GM19023 (cell line): ENCODE measurements at regions not wholly inside any gene's neighbourhood (a gene's known extent, or its start where the extent isn't known, plus 50 kb on each side); places are given as distances from the start of the nearest gene placed in this dataset.

Source experiments
- ATAC-seq: cut with Tn5 transposase; IDR thresholded peaks from one replicate; pipeline ENCODE4 v1.9.1; 2021; ENCODE audit warnings: mild to moderate bottlenecking, moderate library complexity; ENCODE audit not compliant: unreplicated experiment

DNA sequence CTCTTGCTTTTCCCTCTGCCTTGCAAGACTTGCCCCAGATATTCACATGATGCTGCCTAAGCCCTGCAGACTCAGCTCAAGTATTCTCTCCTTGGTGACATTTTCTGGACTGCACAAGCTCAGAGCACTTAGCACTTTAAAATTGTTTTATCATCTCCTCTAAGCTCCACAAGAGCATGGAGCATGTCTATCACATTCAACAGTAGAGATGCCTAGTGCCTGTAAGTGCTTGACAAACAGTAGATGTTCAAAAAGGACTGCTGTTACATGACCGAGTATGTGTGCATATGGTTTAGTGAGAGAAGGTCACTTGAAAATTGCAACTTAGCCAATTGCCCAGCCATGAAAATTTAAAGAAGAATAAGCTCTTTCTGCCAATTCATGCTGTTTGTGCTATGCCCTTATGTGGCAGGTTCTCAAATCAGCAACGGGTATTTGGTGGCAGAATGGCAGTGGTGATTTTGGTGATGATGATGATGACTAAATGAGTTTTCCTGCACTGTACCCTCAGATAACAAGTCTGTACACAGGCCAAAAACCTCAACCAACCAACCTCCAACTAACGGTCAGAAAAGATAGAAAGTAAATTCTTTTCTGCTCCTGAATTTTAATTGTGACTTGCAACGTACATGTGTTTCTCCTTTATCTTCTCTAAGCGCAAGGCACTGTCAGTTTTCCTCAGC is 647.2 kb upstream of the UBE2E2 start:
- no peak for ATAC-seq

DNA sequence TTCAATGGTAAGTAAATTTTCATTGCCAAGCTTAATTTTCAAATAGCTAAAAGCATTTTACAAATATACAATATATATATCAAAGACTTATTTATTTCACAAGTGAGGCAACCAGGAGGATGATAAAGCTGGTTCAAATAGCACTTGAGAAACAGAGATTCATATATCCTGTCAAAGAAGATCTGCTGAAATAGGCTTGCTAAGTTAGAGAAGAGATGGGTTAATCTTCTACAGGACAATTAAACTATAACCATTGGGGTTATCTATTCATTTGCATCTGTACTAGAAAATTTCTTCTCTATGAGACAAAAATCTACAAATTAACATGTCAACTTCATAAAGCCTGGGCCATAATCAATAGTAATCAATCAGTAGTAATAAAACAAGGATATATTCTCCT is 637.7 kb upstream of the UBE2E2 start:
- ATAC-seq, result no peak

DNA sequence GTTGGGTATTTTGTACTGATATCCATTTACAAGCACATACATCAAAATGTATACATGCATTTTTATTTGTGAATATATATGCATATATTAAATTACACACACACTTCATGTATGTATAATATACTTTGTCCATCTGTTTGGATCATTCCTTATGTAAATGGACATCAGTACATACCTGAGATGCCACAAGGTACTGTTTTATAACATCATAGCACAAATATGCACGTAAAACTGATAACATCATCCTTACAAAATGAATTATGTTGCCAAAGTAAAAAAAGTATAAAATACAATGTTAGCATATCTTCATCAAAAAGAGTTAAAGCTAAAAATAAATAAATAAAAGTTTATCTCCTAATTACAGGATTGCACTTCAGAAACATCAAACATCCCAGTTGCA is 634.8 kb upstream of the UBE2E2 start:
- ATAC-seq, result no peak

DNA sequence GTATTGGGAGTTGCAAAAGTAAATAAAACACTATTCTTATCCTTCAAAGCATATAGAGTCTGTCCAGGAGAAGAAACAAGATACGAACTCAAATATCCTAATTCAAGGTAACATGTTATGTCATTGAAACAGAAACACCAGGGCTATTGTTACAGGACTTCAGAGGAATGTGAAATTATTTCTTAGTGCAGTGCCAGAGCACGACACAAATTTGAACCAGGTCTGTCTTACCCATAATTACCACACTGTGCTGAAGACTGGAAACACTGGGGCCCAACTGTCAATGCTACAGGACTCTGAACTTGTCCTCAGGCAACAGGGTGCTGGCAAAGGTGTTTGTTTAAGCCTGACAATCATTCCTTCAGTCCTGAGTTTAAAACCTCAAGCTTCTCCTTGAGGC is 633.6 kb upstream of the UBE2E2 start:
- no peak for ATAC-seq

DNA sequence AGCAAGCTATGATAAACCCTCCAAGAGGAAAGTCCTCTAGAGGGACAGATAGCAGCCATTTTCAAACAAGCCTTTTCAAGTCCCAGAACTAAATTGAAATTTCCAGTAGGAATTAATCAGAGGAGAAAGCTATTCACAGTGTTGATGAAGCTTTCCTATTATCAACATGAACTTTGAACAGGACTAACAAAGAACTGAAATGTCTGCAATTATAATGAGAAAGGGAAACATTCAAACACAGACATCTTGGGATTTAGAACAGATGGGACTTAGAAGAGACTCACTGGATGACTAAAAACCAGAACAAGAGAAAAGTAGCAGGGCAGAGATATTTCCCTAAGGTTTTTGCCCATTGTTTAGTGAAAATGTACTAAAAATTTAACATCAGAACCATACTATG is 622.1 kb upstream of the UBE2E2 start:
- no peak for ATAC-seq

DNA sequence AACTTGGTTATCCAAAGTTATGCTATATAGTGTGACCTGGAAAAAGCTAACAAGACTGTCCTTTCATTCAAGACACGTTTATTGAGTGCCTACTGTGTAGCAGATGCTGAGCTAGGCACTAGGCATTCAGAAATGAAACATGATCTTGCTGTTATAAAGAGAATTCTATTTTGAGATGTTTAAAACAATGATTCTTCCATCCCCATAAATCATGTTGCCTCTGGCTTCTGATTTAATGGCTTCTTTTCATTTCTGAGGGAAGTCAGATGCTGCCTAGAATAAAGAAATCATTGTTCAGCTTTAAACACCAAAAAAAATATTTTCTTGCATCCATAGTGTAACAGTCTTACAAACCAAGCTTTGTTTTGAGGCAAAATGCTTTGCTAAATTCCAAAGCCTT is 620.9 kb upstream of the UBE2E2 start:
- ATAC-seq, result no peak

DNA sequence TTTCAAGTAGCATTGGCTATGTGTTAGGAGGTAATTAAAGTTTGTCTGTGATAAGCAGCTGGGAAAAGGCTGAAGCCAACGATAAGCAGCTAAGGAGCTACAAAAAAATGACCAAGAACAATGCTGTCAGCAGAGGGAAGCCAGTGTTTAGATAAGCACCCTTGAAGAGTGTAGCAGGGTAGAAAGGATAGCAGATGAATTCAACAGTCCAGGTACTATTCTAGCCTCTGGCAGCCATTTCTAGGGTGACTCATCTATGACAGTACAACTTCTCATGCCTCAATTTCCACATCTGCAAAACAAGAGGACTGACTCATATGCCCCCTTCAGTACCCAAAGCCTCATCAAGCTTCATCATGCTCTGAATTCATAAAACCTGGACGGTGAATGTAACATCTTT is 617.6 kb upstream of the UBE2E2 start:
- ATAC-seq, result no peak

DNA sequence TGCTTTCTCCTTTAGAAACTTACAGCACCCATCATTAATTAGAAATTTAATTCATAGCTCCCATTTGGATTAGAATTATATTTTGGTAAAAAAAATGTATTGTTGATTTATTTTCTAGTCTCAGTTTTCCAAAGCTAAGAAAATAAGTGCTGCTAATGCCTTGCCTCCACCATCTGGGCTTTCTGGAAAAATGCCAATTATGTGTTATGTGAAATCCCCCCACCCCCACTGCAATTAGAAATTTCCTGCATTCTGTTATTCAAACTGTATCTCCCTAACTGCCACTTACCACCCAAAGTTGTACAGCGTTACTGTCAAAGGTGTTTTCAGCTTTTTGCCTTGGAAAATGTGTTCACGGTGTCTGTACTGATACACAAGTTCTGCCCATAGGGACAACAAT is 617.2 kb upstream of the UBE2E2 start:
- ATAC-seq, result no peak

DNA sequence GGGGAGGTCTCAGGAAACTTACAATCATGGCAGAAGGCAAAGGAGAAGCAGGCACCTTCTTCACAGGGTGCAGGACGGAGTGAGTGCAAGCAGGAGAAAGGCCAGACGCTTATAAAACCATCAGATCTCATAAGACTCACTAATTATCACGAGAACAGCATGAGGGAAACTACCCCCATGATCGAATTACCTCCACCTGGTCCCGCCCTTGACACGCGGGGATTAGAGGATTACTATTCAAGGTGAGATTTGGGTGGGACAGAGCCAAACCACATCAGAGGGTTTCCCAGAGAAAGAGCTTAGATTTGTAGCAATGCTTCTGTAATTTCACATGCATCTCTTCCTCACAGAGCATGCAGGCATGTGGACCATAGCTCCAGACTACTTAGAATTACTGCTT is 615.7 kb upstream of the UBE2E2 start:
- no peak for ATAC-seq

DNA sequence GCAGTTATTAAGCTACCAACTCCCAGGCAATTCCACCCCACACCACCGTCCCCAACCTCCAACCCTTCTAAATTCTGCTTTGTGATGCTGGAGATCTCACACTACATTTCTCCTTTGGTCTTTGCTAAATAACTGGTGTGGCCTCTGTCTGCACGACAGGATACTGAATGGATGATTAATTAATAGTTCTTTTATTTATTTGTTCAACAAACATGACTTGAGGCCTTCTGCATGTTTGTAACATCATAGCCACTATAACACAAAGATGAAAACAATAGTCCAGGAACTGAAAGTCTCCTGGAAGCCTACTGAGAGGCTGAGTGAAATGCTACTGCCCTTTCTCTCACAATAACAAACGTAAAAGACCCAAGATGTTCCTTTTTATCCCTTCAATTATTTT is 609.5 kb upstream of the UBE2E2 start:
- ATAC-seq, result no peak

DNA sequence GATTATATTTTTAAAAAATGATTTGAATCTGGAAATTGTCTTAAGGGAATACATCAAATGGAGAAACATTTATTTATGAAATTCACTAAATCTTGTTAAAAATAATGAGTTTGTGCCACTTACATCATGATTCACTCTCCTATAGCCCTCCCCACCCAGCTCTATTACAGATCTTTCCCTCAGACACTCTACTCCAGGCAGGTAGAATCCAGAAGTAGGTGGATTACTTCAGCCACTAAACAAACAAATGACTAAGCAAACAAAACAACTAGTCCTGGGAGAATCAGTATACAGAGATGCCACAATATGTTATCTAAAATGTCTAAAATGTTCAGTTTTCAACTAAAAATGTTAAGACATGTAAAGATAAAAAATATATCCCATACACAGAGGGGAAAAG is 608.1 kb upstream of the UBE2E2 start:
- no peak for ATAC-seq

DNA sequence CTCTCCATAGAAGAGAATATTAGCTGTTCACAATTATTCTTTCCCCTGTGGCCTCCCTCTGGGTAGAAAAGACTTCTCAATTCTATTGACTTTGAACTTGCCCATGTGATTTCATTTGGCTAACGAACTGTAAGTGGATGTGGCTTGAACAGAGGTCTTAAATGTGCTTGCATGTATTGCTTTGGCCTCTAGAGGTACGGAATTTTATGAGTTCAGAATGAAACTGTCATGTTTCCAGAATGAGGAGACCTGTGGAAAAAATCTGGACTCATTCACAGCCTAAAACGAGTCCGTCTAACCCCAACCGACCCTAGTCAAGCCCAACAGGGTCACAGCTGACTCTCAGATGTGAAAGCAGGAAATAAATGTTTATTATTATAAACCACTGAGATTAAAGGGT is 596.7 kb upstream of the UBE2E2 start:
- ATAC-seq, result no peak

DNA sequence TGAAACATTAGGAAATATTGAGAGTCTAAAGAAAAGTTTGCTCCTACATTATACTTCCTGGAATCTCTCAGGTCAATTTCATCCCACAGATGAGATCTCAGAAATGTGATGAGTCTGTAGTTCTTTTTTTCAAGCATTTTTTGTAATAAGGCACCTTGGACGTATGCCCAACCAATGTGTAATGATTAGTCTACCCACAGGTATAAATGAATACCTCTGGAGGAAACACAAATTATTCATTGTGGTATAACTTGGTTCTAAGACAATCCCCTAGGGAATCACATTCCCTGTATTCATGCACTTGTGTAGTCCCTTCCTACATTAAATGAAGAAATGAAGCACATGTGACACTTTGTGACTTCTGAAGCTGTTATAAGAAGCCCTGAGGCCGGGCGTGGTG is 596.2 kb upstream of the UBE2E2 start:
- no peak for ATAC-seq

DNA sequence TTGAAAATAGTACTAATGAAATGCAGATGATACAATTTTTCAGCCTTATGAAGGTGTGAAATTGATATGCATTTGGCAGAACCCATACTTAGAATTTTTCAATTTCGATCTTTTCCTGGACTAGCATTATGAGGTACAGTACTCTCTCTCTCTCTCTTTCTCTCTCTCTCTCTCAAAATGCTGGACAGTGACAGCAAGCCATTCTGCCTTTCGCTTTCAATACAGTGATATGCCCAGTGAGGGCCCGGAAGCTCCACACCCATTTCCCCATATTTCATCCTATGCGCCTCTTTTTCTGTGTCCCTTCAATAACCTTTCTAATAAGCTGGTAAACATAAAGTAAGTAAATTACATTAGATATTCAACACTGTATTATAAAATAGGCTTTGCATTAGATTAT is 595.0 kb upstream of the UBE2E2 start:
- no peak for ATAC-seq

DNA sequence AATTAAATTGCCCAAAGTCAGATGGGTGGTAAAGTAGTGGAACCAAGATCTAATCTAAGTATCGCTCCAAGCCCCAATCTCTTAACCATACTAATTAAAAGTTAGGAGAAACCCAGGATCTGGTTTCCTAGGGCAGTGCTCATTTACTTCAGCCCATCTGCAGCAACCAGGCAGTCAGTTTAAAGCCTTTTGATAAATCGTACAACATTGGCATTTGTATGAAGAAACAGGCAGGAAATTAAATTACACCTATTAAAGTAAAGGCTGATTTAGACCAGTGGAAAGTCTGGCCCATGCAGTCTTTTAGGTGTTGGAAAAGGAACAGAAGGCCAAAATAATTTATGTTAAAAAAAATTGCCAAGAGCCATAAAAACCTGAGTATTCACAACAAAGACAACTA is 594.4 kb upstream of the UBE2E2 start:
- ATAC-seq, result no peak

DNA sequence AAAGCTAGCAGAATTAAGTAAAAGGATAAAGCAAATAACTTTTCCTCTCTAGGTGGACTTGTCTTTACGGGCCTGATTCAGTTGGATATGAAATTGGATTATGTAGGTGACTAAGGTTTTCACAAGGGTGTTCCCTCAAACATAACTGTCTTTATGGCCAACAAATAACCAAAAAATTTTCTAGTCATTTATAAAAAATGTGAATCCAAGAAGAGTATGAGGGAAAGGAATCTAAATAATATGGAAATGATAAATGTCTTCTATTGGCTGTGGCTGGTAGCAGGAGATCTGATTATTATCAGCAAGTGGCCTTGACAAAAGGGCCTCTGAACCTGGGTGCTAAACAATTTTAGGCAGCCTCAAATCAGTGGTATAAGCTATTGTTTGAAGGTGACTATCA is 594.0 kb upstream of the UBE2E2 start:
- no peak for ATAC-seq

DNA sequence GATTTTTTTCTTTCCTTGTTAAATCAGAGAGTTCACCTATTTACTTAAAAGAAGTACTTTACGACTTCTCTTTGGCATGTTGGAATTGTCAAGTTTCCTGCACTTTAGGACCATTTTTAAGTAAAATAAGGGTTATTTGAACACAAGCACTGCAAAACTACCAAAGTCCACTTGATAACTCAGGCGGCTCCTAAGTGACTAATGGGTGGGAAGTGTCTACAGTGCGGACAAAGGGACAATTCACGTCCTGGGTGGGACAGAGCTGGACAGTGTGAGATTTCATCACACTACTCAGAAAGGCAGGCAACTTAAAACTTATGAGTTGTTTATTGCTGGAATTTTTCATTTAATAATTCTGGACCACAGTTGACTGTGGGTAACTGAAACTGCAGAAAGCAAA is 590.2 kb upstream of the UBE2E2 start:
- no peak for ATAC-seq

DNA sequence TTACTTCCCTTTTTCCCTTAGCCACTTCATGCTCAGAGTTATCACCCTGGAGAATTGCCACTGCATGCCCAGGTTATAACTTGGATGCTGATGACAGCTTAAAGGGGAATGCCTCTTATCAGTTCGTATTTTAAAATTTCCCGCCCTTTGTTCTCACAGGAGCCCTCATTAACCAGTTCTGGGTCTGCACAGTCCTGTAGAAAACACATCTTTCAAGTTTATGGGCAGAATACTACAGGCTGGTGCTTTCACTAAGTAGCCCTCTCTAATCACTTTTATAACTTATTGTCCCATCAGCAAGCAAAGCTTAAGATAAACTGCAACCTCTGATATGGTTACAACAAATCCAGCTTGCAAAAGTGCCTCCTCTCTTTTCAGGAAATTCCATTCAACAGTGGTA is 587.3 kb upstream of the UBE2E2 start:
- ATAC-seq, result no peak

DNA sequence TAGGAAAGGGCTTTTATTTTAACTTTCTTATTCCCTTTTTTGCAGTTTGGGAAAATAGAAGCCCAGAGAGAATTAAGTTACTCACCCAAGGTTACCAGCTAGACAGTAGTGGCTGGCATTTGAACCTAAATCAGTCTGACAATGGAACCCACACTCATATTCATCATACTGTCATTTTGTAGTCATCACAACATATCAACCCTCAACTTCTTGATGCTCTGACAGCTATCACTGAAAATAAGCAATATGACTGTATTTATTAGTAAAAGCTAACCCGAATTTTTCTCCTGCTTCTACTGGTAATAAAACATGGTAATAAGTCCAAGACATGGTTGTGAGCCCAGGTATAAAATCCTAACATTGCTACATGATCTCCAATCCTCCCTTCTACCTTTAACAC is 585.8 kb upstream of the UBE2E2 start:
- ATAC-seq, result no peak

DNA sequence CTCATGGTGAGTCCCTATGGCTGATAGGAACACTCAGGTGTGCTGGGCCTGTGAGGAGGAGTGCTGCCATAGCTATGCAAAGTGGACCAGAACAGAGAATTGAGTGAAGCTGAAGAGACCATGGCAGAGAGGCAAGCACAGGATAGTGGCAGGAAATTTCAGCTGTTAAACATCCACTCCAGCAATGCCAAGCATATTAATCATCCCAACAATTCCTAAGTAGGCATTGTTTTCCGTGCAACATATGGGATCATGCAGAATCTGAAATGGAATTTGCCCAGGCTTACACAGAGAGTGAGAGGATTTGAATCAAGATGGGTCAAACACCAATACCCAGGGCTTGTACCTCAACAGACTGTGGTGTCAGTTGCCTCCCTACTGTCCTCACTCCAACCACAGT is 582.6 kb upstream of the UBE2E2 start:
- no peak for ATAC-seq

DNA sequence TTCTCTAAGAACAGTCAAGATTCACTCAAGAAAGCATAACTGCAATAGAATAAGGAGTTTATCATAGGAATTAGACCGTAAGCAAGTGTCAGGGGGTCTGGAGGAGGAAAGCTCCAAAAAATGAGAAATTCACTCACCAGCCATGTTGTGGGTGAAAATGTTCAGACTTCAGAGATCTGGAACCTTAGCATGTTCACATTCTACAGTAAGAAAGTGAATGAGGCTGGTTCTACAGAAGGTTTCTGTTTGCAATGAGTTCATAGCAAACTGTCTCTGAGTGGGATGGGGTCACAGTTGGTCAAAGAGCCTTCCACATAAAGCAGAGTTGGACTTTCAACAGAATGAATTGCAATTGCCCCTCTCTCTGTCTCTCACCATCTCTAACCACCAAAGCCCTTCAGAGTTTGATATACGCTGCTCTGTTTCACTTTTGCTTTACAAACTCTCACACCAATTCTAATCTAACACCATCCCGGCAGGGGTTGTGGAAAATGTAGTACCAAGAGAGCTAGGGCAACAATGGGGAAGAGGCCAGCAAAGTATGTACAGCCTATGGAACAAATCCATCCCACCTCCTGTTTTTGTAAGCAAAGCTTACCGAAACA is 581.8 kb upstream of the UBE2E2 start:
- ATAC-seq, result no peak

DNA sequence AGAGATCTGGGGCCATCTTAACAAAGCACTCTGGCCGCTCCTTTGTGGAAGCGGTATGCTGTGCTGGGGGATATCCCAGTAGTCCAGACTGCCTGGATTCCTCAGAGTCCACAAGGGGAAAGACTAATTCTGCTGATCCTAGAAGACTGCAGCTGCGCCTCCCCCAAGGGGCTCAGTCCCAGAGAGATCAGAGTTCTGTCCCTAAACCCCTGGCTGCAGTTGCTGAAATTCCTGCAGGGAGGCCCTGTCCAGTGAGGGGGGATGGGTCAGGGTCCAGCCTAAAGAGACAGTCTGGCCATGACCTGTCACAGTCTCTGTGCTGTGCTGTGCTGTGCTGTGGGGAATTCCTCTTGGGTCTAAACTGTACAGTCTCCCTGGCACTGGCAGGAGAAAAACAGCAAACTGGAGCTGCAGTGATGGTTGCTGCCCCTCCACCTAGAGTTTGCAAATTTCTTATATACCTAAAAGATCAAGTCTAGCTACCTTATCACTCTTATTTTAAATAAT is 575.1 kb upstream of the UBE2E2 start:
- ATAC-seq, result no peak

DNA sequence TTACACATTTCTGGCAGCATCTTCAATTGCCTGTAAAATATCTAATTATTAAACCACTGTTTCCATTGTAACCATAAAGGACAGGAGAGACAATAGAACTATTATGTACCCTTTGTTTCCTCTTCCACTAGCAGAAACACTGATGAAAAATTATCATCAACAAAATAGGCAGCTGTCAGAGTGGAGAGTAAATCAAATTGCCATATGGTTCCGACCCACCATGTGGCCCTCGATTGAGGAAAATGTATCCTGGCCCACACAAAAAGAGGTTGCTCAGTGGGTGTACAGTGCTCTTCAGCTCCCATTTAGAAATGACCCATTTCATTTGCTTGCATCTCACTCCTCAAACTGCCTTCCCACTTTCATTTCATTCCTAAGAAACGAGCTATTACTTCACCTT is 570.6 kb upstream of the UBE2E2 start:
- no peak for ATAC-seq
